WTC11 (cell line): ENCODE measurements at regions not wholly inside any gene's neighbourhood (a gene's known extent, or its start where the extent isn't known, plus 50 kb on each side); places are given as distances from the start of the nearest gene placed in this dataset.

Source experiments
- ATAC-seq: fragments of 200-7000 bp; cut with Tn5 transposase; 2 replicates; pipeline ENCODE4 v1.10.0; 2021; ENCODE audit warnings: mild to moderate bottlenecking, moderate library complexity
- CTCF ChIA-PET: fragments of 300-600 bp; sonication (Branson Sonifier 250); formaldehyde crosslinking; loops from one replicate; lab custom pipeline; 2021; ENCODE audit warnings: antibody characterized with exemption; lab: Charles Lee
- POLR2A ChIA-PET: fragments of 350-600 bp; sonication (Branson Sonifier 250); formaldehyde crosslinking; loops from one replicate; lab custom pipeline; 2021; ENCODE audit warnings: antibody characterized with exemption; lab: Charles Lee
- DNase-seq: peaks from one replicate; pipeline ENCODE4 v3.0.0; 2021; ENCODE audit warnings: low spot score
- H3K27ac Mint-ChIP-seq: 2 replicates; pipeline ENCODE4 v1.8.0; 2021; ENCODE audit warnings: mixed read lengths
- H3K27me3 Mint-ChIP-seq: 2 replicates; pipeline ENCODE4 v1.8.0; 2021; ENCODE audit warnings: low read depth, mild to moderate bottlenecking, moderate library complexity, mixed read lengths
- H3K36me3 Mint-ChIP-seq: 2 replicates; pipeline ENCODE4 v1.8.0; 2021; ENCODE audit warnings: mixed read lengths
- H3K4me1 Mint-ChIP-seq: 2 replicates; pipeline ENCODE4 v1.8.0; 2022; ENCODE audit warnings: mixed read lengths
- H3K4me3 Mint-ChIP-seq: 2 replicates; pipeline ENCODE4 v1.8.0; 2021; ENCODE audit warnings: mild to moderate bottlenecking, moderate library complexity, mixed read lengths
- H3K9me3 Mint-ChIP-seq: 2 replicates; pipeline ENCODE4 v1.8.0; 2021; ENCODE audit warnings: mixed read lengths
- ATF1 ChIP-seq: sonication (generic); formaldehyde crosslinking; IDR thresholded peaks from 2 replicates; pipeline ENCODE4 v1.8.1; 2023; ENCODE audit warnings: mild to moderate bottlenecking, moderate library complexity, missing genetic modification reagents
- ATF6 ChIP-seq: sonication (generic); formaldehyde crosslinking; IDR thresholded peaks from 2 replicates; pipeline ENCODE4 v1.8.1; 2023; ENCODE audit warnings: mild to moderate bottlenecking, missing genetic modification reagents
- CBFB ChIP-seq: sonication (generic); formaldehyde crosslinking; IDR thresholded peaks from 2 replicates; pipeline ENCODE4 v1.8.1; 2022; ENCODE audit warnings: mild to moderate bottlenecking, low read depth, missing genetic modification reagents
- E2F5 ChIP-seq: sonication (generic); formaldehyde crosslinking; IDR thresholded peaks from 2 replicates; pipeline ENCODE4 v1.8.1; 2022; ENCODE audit warnings: mild to moderate bottlenecking, moderate library complexity, missing genetic modification reagents
- EMX1 ChIP-seq: fragments of 250-450 bp; sonication (Bioruptor Pico); IDR thresholded peaks from 2 replicates; pipeline ENCODE4 v1.8.0; 2021; ENCODE audit warnings: mild to moderate bottlenecking
- FOXP1 ChIP-seq: sonication (generic); formaldehyde crosslinking; IDR thresholded peaks from 2 replicates; pipeline ENCODE4 v1.8.0; 2022; ENCODE audit warnings: missing genetic modification reagents, mild to moderate bottlenecking, moderate library complexity, borderline replicate concordance
- GABPB1 ChIP-seq: sonication (generic); formaldehyde crosslinking; IDR thresholded peaks from 2 replicates; pipeline ENCODE4 v1.8.1; 2023; ENCODE audit warnings: mild to moderate bottlenecking, missing genetic modification reagents
- IRF2 ChIP-seq: sonication (generic); formaldehyde crosslinking; IDR thresholded peaks from 2 replicates; pipeline ENCODE4 v1.8.0; 2022; ENCODE audit warnings: low read depth, missing genetic modification reagents, borderline replicate concordance
- MLX ChIP-seq: sonication (generic); formaldehyde crosslinking; IDR thresholded peaks from 2 replicates; pipeline ENCODE4 v1.8.1; 2023; ENCODE audit warnings: mild to moderate bottlenecking, missing genetic modification reagents, moderate library complexity
- NFYB ChIP-seq: sonication (generic); formaldehyde crosslinking; conservative IDR thresholded peaks from 2 replicates; pipeline ENCODE4 v1.8.0; 2022; ENCODE audit warnings: low read depth, missing genetic modification reagents
- PRDM15 ChIP-seq: sonication (generic); formaldehyde crosslinking; IDR thresholded peaks from 2 replicates; pipeline ENCODE4 v1.8.0; 2022; ENCODE audit warnings: missing genetic modification reagents
- PRRX2 ChIP-seq: fragments of 250-450 bp; sonication (Bioruptor Pico); IDR thresholded peaks from 2 replicates; pipeline ENCODE4 v1.8.0; 2021; ENCODE audit warnings: mild to moderate bottlenecking
- RELA ChIP-seq: sonication (generic); formaldehyde crosslinking; IDR thresholded peaks from 2 replicates; pipeline ENCODE4 v1.8.1; 2022; ENCODE audit warnings: missing genetic modification reagents, mild to moderate bottlenecking, borderline replicate concordance
- SP1 ChIP-seq: sonication (generic); formaldehyde crosslinking; conservative IDR thresholded peaks from 2 replicates; pipeline ENCODE4 v1.8.1; 2022; ENCODE audit warnings: missing genetic modification reagents
- USF1 ChIP-seq: sonication (generic); formaldehyde crosslinking; IDR thresholded peaks from 2 replicates; pipeline ENCODE4 v1.8.0; 2022; ENCODE audit warnings: mild to moderate bottlenecking, missing genetic modification reagents
- ZNF121 ChIP-seq: sonication (generic); formaldehyde crosslinking; IDR thresholded peaks from 2 replicates; pipeline ENCODE4 v1.8.0; 2023; ENCODE audit warnings: missing genetic modification reagents
- ZNF138 ChIP-seq: sonication (generic); formaldehyde crosslinking; conservative IDR thresholded peaks from 2 replicates; pipeline ENCODE4 v1.8.1; 2022; ENCODE audit warnings: mild to moderate bottlenecking, moderate library complexity, missing genetic modification reagents
- ZNF219 ChIP-seq: sonication (generic); formaldehyde crosslinking; IDR thresholded peaks from 2 replicates; pipeline ENCODE4 v1.8.0; 2023; ENCODE audit warnings: missing genetic modification reagents, mild to moderate bottlenecking, borderline replicate concordance
- ZNF263 ChIP-seq: sonication (generic); formaldehyde crosslinking; IDR thresholded peaks from 2 replicates; pipeline ENCODE4 v1.8.1; 2022; ENCODE audit warnings: low read depth, mild to moderate bottlenecking, moderate library complexity, missing genetic modification reagents
- ZNF423 ChIP-seq: fragments of 250-450 bp; sonication (Bioruptor Pico); IDR thresholded peaks from 2 replicates; pipeline ENCODE4 v2.1.2; 2022; ENCODE audit warnings: mild to moderate bottlenecking, moderate library complexity

- no peak for DNase-seq
- TF ChIP-seq CBFB (CRISPR knock-in tag) (no peak), USF1 (CRISPR knock-in tag) (no peak), ZNF263 (CRISPR knock-in tag) (no peak), ZNF121 (no peak), PRRX2 (CRISPR knock-in tag) (no peak), RELA (CRISPR knock-in tag) (no peak), GABPB1 (CRISPR knock-in tag) (no peak), ATF6 (CRISPR knock-in tag) (no peak), ZNF219 (CRISPR knock-in tag) (no peak), IRF2 (CRISPR knock-in tag) (no peak), ZNF138 (CRISPR knock-in tag) (no peak), ZNF423 (CRISPR knock-in tag) (no peak), EMX1 (no peak), PRDM15 (CRISPR knock-in tag) (no peak), SP1 (CRISPR knock-in tag) (no peak), FOXP1 (CRISPR knock-in tag) (no peak), ATF1 (CRISPR knock-in tag) (no peak), MLX (CRISPR knock-in tag) (no peak), E2F5 (no peak), NFYB (CRISPR knock-in tag) (no peak)
- H3K4me3 Mint-ChIP-seq, result no peak overlapping the region
- H3K36me3 Mint-ChIP-seq, result no peaks in the 10 kb centered on the region
- H3K27me3 Mint-ChIP-seq, result no peaks in the 10 kb centered on the region
- ATAC-seq, result no peak
- ChIA-PET CTCF (no interaction called here), POLR2A (no interaction called here)
- H3K4me1 Mint-ChIP-seq, result no peaks in the 10 kb centered on the region
- H3K27ac Mint-ChIP-seq, result no peak overlapping the region
- no peaks in the 10 kb centered on the region for H3K9me3 Mint-ChIP-seq
Observed at GRCh38 chr4:53781629-53782457, 190.6 kb upstream of the LNX1 start.
